Upper lobe of left lung (tissue), 4 donors: ENCODE measurements at regions not wholly inside any gene's neighbourhood (a gene's known extent, or its start where the extent isn't known, plus 50 kb on each side); places are given as distances from the start of the nearest gene placed in this dataset.

ENCODE experiments used
- POLR2A ChIP-seq, 4 donors: fragments of 450-650 bp; IDR thresholded peaks; one replicate each; pipeline ENCODE4 v1.5.1; 2016 to 2017; ENCODE audit warnings: antibody characterized with exemption in 4 of 4, mild to moderate bottlenecking in 2 of 4
- POLR2AphosphoS5 ChIP-seq, 2 donors: sonication (generic); formaldehyde crosslinking; IDR thresholded peaks; one replicate each; pipeline ENCODE4 v1.5.1; 2017; ENCODE audit warnings: antibody characterized with exemption in 2 of 2
- TF ChIP-seq, protein P1 (sequence below), 6 experiments: fragments of 450-650 bp in 4 of 6; fragments of 200-600 bp in 2 of 6; sonication (generic) in 2 of 6; IDR thresholded peaks; one replicate each; pipeline ENCODE4 v1.5.1; 2016 to 2019; ENCODE audit warnings: antibody characterized with exemption in 6 of 6

DNA sequence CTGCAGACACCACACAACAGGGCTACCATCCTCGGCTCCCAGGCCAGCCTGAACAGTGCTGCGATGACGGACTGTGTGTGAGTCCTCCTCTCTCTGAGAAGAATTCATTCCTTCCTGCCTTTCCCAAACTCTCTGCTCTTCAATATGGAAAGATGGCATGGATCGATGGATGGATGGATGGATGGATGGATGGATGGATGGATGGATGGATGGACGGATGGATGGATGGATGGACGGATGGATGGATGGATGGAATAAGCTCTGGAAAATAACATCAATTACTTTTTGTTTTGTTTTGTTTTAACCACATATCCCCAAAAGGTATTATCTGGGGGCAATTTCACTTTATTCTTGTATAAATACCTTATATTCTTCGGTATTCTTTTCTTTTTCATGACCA, 151.9 kb downstream of the AKR1D1 start:
- no peak for TF ChIP-seq POLR2AphosphoS5 (IDR thresholded peaks at IDR 0.05)
- TF ChIP-seq POLR2A (IDR thresholded peaks at IDR 0.05) = no peak
- TF ChIP-seq, protein P1, sequence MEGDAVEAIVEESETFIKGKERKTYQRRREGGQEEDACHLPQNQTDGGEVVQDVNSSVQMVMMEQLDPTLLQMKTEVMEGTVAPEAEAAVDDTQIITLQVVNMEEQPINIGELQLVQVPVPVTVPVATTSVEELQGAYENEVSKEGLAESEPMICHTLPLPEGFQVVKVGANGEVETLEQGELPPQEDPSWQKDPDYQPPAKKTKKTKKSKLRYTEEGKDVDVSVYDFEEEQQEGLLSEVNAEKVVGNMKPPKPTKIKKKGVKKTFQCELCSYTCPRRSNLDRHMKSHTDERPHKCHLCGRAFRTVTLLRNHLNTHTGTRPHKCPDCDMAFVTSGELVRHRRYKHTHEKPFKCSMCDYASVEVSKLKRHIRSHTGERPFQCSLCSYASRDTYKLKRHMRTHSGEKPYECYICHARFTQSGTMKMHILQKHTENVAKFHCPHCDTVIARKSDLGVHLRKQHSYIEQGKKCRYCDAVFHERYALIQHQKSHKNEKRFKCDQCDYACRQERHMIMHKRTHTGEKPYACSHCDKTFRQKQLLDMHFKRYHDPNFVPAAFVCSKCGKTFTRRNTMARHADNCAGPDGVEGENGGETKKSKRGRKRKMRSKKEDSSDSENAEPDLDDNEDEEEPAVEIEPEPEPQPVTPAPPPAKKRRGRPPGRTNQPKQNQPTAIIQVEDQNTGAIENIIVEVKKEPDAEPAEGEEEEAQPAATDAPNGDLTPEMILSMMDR (IDR thresholded peaks at IDR 0.05) = no peak
